ENCODE measurements at regions not wholly inside any gene's neighbourhood (a gene's known extent, or its start where the extent isn't known, plus 50 kb on each side); places are given as distances from the start of the nearest gene placed in this dataset.
"Not testable (repeated sequence)": the region's sequence is repeated elsewhere in the genome, so short reads cannot be mapped to it uniquely, and the experiment has no call there.

- H3K4me3 ChIP-seq: no peak overlapping the region
- H3K27ac ChIP-seq: no peak overlapping the region
- intact Hi-C loops (cut with DNase I): no loop called here
- no peak for DNase-seq
- no peak for TF ChIP-seq POLR2A (IDR thresholded peaks at IDR 0.05)
- TF ChIP-seq CTCF (IDR thresholded peaks at IDR 0.05): no peak
- no peak for TF ChIP-seq EP300 (IDR thresholded peaks at IDR 0.05)
- no peaks in the 10 kb centered on the region for H3K9me3 ChIP-seq
- H3K36me3 ChIP-seq: no peaks in the 10 kb centered on the region
- 77 to 87% (median 83%) methylated on average over 2 of the region's 2 CpGs for WGBS, 3 donors
- no peaks in the 10 kb centered on the region for H3K27me3 ChIP-seq
- H3K4me1 ChIP-seq (ENCODE audit: insufficient read depth): no peaks in the 10 kb centered on the region
These were observed 1038.1 kb upstream of the PCDH20 start for GRCh38 chr13:62453761-62454160.

GRCh38 chr13:62450759-62451158 is 1035.1 kb upstream of the PCDH20 start:
- intact Hi-C loops (cut with DNase I): no loop called here
- H3K36me3 ChIP-seq: no peaks in the 10 kb centered on the region
- no peak overlapping the region for H3K4me3 ChIP-seq
- no peaks in the 10 kb centered on the region for H3K4me1 ChIP-seq (ENCODE audit: insufficient read depth)
- 56 to 68% (median 59%) methylated on average over 5 of the region's 5 CpGs for WGBS, 3 donors
- TF ChIP-seq EP300 (IDR thresholded peaks at IDR 0.05) (no peak), CTCF (IDR thresholded peaks at IDR 0.05) (no peak), POLR2A (IDR thresholded peaks at IDR 0.05) (no peak)
- H3K27ac ChIP-seq: no peak overlapping the region
- no peak for DNase-seq
- no peaks in the 10 kb centered on the region for H3K9me3 ChIP-seq
- no peaks in the 10 kb centered on the region for H3K27me3 ChIP-seq

GRCh38 chr13:62447771-62448382 is 1032.2 kb upstream of the PCDH20 start:
- H3K4me1 ChIP-seq (ENCODE audit: insufficient read depth); H3K4me3 ChIP-seq; H3K27me3 ChIP-seq; intact Hi-C loops (cut with DNase I); DNase-seq; H3K9me3 ChIP-seq; H3K27ac ChIP-seq; H3K36me3 ChIP-seq: not testable (repeated sequence)
- WGBS, 3 donors: 93 to 97% (median 95%) methylated on average over 34 to 39 of the region's 39 CpGs

GRCh38 chr13:62444805-62445204 is 1029.2 kb upstream of the PCDH20 start:
- H3K36me3 ChIP-seq: no peaks in the 10 kb centered on the region
- DNase-seq: no peak
- WGBS, 3 donors: 65 to 69% (median 65%) methylated on average over 2 of the region's 2 CpGs
- no peak overlapping the region for H3K27ac ChIP-seq
- intact Hi-C loops (cut with DNase I): no loop called here
- no peaks in the 10 kb centered on the region for H3K9me3 ChIP-seq
- no peaks in the 10 kb centered on the region for H3K27me3 ChIP-seq
- no peaks in the 10 kb centered on the region for H3K4me1 ChIP-seq (ENCODE audit: insufficient read depth)
- TF ChIP-seq CTCF (IDR thresholded peaks at IDR 0.05): no peak
- no peak for TF ChIP-seq EP300 (IDR thresholded peaks at IDR 0.05)
- TF ChIP-seq POLR2A (IDR thresholded peaks at IDR 0.05): no peak
- H3K4me3 ChIP-seq: no peak overlapping the region

- DNase-seq: no peak
- Histone ChIP-seq H3K9me3 (no peaks in the 10 kb centered on the region), H3K4me3 (no peak overlapping the region), H3K4me1 (ENCODE audit: insufficient read depth) (no peaks in the 10 kb centered on the region), H3K27me3 (no peaks in the 10 kb centered on the region), H3K36me3 (no peaks in the 10 kb centered on the region), H3K27ac (no peak overlapping the region)
- intact Hi-C loops (cut with DNase I): no loop called here
- TF ChIP-seq POLR2A (IDR thresholded peaks at IDR 0.05) (no peak), CTCF (IDR thresholded peaks at IDR 0.05) (no peak), EP300 (IDR thresholded peaks at IDR 0.05) (no peak)
These were observed 1018.4 kb upstream of the PCDH20 start for GRCh38 chr13:62434081-62434480.

Data from ovary (tissue), 7 donors.